HUDEP-2 (cell line): ENCODE measurements at regions not wholly inside any gene's neighbourhood (a gene's known extent, or its start where the extent isn't known, plus 50 kb on each side); places are given as distances from the start of the nearest gene placed in this dataset.

Experiments used
- DNase-seq, 76 experiments: peaks; one replicate each; lab custom pipeline; 2025; ENCODE audit not compliant: unreplicated experiment in 76 of 76; lab: John Stamatoyannopoulos, UW

- DNase-seq = no peak
Observed at GRCh38 chr12:22882559-22882958, 257.6 kb downstream of the ETNK1 start.

GRCh38 chr12:22893878-22894277, 268.9 kb downstream of the ETNK1 start:
- no peak for DNase-seq

- DNase-seq = peak in 71 of 76 experiments; percentile 3 to 84 (median 45)
Observed at GRCh38 chr12:22899184-22899583, 274.2 kb downstream of the ETNK1 start.

DNA sequence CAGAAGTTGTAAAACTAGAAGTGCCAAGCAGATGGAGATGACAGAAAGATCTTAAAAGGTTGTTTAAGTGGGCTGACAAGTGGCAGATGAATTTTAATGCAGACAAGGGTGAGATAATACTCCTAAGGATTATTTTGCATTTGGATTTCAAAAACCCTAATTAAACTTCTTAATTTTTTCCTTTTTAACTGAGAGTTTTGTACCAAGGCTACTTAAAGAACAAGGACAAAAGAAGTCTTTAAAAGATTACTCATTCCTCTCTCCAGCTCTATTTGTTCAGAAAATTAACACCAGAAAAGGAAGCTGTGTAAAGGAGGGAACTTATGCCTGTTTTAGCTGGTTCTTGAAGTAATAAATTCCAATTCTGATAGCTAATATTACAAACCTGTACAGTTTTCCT, 275.4 kb downstream of the ETNK1 start:
- no peak for DNase-seq

DNA sequence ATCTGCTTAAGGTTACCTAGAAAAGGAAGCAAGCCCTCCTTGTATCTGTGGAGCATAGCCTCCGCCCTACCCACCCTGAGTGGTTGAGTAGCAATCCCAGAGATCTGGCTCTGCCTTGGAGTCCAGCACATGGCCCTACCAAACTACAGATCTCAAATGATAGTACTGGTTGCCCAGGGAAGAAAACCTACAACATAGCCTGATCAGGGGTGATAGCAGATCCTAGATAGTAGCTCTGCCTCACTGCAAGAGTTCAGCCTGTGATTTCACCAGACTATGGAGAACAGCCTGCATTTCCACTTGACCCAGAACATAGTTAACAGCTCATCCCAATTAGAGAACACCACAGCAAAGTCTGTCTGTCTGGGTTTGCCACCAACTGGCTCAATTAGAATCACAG, 279.5 kb downstream of the ETNK1 start:
- DNase-seq = no peak

- DNase-seq = no peak
Observed at GRCh38 chr12:22916241-22916640, 291.3 kb downstream of the ETNK1 start.

DNA sequence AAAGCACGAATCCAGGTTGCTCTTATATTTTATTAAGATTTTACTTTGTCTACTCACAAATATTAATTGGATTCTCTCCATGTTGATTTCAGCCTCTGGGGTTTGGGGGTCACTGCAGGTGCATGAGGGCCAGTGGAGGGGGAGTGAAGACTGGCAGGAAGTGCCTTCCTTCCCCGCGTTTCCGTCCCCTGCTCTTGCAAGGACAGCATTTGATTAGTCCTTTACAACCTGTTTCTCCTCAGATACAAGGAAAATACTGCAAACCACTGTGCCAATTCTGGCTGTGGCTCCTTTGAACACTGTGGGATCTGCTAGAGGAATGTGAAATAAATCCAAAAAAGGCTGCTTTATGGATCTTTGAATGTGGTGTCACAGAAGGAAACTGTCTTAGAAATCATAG, 291.8 kb downstream of the ETNK1 start:
- DNase-seq = no peak

DNA sequence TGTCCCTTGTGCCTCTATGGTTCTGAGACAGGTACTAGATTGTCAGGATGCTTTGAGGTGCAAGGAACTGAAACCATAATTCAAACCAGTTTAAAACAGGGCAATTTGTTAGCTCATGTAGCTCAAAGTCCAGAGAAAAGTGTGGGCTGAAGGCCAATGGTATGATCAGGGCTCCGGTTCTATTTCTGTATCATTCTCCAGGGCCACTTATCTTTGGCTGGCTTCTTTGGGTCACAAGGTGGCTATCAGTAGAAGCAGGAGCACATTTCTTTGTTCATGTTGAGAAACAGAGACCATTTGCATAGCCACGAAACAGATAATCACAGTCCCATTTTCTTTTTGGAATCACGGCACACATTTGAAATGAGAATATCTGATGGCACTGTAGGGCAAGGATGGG, 294.9 kb downstream of the ETNK1 start:
- peak in 13 of 76 experiments; percentile 1 to 27 (median 13) for DNase-seq

- DNase-seq = no peak
Observed at GRCh38 chr12:22923768-22924167, 298.8 kb downstream of the ETNK1 start.

DNA sequence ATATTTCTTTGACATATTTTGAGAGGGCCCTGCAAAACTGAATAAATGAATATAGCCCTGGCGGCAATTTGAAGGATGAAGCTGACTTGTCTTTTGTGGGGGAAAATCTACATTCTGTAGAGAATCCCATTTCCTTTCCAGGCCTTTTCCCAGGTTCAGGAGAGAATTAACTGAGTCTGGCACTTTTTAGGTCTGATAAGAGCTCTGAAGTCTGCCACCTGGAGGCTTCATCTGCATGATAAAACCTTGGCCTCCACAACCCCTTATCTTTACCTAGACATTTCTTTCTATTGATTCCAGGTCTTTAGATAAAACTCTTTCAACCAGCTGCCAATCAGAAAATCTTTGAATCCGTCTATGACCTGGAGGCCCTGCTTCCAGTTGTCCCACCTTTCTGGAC, 299.4 kb downstream of the ETNK1 start:
- DNase-seq = no peak

GRCh38 chr12:22925623-22926022, 300.7 kb downstream of the ETNK1 start:
- DNase-seq = no peak

- DNase-seq = no peak
Observed at GRCh38 chr12:22932431-22932830, 307.5 kb downstream of the ETNK1 start.

DNA sequence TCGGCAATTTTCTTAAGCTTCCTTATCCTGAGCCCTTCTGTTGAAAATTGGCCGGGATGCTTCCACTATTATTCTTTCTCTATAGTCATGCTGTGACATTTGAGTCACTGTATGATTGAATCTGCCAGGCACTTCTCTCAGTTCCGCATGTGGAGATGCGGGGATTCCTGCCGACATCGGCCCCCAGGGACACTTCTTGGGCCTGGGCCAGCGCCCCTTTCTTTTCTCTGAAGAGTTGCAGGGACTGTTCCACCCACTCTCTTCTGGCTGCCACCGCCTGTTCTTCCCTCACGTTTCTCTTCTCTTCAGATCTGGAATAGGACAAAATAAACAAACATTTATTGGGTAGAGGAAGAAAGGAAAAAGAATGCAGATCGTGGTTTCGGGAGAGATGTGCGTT, 310.1 kb downstream of the ETNK1 start:
- no peak for DNase-seq

- DNase-seq = no peak
Observed at GRCh38 chr12:22935501-22935900, 310.5 kb downstream of the ETNK1 start.

DNA sequence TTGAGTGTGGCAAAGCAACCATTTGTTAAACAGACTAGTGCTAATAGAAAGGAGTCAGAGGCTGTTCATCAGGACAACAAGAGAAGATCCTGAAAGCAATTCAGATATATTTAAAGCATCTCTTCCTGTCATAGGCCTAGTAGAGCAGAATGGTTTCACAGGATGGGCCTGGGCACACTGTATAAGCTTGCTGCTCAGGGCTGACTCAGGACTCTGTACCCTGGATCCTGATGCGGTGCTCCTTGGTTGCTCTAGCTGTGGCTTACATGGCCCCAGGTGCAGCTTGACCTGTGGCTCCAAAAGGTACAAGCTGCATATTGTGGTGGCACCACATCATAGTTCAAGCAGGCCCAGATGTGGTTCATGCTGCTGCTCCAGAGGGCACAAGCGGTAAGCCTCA, 313.4 kb downstream of the ETNK1 start:
- DNase-seq = no peak

DNA sequence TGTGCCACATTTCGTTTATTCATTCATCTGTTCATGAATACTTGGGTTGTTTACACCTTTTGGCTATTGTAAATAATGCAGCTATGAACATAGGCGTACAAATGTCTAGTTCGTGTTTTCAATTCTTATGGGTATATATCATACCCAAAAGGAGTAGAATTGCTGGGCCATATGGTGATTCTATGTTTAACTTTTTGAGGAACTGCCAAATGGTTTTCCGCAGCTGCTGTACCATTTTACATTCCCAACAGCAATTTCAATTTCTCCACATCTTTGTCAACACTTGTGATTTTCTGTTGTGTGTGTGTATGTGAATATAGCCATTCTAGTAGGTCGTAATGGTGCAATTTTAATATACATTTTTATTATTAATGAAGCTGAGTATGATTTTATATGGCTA, 326.2 kb downstream of the ETNK1 start:
- no peak for DNase-seq

DNA sequence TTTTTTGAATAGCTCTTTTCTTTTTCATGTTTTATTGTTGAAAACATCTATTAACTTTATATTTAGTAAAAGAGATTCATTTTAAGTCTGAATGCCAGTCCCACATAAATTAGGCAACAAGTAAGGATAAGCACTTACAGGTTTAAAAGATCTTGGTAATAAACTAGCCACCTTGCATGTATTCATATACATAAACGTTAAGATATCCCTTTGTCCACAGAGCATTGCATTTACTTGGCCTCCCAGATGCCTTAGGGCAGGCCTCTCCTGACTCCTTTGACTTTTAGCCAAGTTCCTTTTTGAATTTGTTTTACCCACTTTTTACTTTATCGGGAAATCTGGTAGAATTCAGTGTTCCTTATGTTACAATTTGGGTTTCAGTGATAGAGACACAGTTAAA, 331.7 kb downstream of the ETNK1 start:
- no peak for DNase-seq

- no peak for DNase-seq
Observed at GRCh38 chr12:22967171-22967570, 342.2 kb downstream of the ETNK1 start.

DNA sequence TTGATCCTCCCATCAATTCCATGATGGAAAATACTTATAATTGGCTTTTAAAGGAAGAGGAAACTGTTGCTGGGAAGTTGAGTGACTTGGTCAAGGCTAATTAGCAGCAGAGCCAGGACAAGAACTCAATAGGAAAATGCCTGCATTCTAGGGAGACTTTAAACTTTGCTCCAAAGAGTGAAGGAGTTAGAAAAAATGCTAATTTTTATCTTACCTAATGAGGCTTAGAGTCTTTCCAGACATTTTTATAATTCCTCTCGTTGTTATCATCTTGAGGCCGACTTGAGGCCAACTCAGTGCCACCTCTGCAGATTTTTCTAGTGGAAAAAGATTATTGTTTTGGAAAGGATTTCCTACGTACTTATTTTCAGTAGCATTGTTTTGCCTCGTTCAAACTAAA, 344.6 kb downstream of the ETNK1 start:
- DNase-seq = no peak

DNA sequence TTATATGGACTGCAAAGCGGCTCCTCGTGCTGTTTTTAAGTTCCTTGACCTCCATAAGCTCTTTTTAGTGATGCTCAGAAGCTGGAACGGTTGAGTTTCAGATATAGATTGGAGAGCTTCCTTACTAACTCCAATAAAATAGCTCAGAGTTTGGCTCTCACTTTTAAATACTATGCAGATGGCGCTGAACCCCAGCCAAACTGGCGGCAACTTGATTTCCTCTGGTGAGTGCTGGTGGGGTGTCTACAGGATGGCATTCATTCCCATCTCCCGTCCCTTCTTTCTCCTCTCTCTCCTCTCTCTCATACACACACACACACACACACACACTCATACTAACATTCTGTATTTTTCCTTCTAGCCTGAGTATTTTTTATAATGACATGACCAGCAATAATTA, 346.3 kb downstream of the ETNK1 start:
- no peak for DNase-seq

- no peak for DNase-seq
Observed at GRCh38 chr12:22971701-22972191, 346.8 kb downstream of the ETNK1 start.

GRCh38 chr12:22974865-22975264, 349.9 kb downstream of the ETNK1 start:
- no peak for DNase-seq

- no peak for DNase-seq
Observed at GRCh38 chr12:22978962-22979361, 354.0 kb downstream of the ETNK1 start.
